ENCODE measurements at regions not wholly inside any gene's neighbourhood (a gene's known extent, or its start where the extent isn't known, plus 50 kb on each side); places are given as distances from the start of the nearest gene placed in this dataset.

DNA sequence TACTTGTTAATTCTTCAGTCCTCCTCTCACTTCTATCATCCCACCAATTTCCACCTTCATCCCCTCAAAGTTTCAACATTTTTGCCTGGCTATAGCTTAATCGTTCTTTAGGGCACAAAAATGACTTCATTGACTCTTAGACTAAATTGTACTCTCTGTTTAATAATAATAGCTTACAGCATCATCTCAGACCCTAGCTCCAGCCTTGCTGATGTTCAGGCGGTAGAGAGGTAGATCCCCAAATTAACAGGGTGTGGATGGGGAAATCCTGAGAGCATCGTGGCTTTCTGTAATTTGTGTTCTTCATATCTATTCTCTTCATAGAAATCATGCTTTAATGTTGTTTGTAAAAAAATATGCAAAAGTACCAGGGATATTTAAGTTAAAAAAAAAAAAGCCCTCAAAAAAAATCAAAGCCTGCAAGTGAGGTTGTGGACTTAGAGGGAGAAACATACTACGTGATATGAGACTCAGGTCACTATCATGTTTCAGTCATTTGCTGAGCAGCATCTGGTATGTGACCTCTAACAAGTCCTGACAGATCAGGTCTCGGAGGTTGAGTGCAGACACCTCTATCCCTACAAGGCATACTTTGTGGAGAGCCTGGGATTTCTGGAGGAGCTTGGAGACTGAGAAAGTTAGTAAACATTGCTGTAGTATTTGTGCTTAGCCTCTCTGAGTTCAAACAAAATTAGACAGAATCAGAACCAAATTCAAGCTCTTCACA, 1063.3 kb upstream of the CITED2 start:
- Mint-ChIP-seq H3K4me3 (peak overlapping the region in 1 of 3 experiments; percentile 5), H3K4me1 (peaks cover 32% of the 10 kb centered on the region), H3K27me3 (ENCODE audit: low read depth) (no peaks in the 10 kb centered on the region), H3K27ac (no peak overlapping the region), H3K36me3 (ENCODE audit: low read depth) (peaks cover 20% of the 10 kb centered on the region), H3K9me3 (peaks cover 26% of the 10 kb centered on the region)
- no peak for TF ChIP-seq CTCF (IDR thresholded peaks at IDR 0.05; ENCODE audit: unreplicated experiment in 3 of 3)

DNA sequence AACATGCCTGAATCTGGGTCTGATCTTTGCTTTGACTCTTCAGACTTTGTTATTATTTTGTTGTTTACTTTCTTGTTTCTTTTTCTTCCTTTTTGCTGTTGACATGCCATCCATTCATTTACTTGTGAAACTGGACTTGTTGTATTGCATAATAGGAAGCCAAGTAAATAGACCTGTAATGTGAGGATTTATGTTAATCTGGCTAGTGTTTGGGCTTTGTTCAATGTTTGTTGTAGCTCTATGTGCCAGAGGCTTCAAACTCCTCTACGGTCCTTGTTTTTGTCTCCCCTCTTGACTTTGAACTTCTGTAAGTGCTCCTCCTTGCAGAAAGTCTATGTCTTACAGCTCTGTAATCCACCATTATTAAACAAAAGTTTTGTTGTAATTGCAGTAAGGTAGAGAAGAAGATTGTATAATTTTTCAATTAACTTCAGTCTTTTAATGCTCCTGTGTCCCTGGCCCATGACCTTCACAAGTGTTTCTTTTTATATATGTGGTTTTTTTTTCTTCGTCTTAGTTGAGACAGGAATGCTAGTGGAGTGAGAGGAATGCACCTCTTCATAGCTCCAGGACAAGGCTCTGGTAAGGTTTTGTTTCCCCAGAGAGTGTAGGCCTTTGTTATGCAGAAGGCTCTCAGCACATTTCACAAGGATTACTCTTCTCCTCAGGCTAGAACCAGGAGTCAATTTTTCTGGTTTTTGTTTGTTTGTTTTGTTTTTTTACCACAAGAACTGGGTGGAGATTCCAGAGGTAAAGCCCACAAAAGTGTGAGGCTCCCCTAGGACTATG, 1061.8 kb upstream of the CITED2 start:
- peak overlapping the region in 2 of 3 experiments; percentile 19 to 60 for H3K27ac Mint-ChIP-seq
- no peak for TF ChIP-seq CTCF (IDR thresholded peaks at IDR 0.05; ENCODE audit: unreplicated experiment in 3 of 3)
- H3K4me1 Mint-ChIP-seq: peaks cover 23% of the 10 kb centered on the region
- H3K9me3 Mint-ChIP-seq: peaks cover 26% of the 10 kb centered on the region
- peaks cover 20% of the 10 kb centered on the region for H3K36me3 Mint-ChIP-seq (ENCODE audit: low read depth)
- H3K27me3 Mint-ChIP-seq (ENCODE audit: low read depth): no peaks in the 10 kb centered on the region
- H3K4me3 Mint-ChIP-seq: no peak overlapping the region

DNA sequence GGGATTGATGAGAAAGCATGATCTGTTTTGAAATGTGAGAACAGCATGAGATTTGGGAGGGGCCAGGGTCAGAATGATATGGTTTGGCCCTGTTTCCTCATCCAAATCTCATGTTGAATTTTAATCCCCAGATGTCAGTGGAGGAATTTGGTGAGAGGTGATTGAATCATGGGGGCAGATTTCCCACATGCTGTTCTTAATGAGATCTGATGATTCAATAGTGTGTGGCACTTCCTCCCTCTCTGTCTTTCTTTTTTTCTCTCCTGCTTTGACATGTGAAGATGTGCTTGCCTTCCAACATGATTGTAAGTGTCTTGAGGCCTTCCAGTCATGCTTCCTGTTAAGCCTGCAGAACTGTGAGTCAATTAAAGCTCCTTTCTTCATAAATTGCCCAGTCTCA, 1060.3 kb upstream of the CITED2 start:
- Mint-ChIP-seq H3K4me1 (peaks cover 20% of the 10 kb centered on the region), H3K9me3 (peaks cover 26% of the 10 kb centered on the region), H3K27ac (no peak overlapping the region), H3K4me3 (no peak overlapping the region), H3K36me3 (ENCODE audit: low read depth) (peaks cover 20% of the 10 kb centered on the region), H3K27me3 (ENCODE audit: low read depth) (no peaks in the 10 kb centered on the region)
- no peak for TF ChIP-seq CTCF (IDR thresholded peaks at IDR 0.05; ENCODE audit: unreplicated experiment in 3 of 3)

DNA sequence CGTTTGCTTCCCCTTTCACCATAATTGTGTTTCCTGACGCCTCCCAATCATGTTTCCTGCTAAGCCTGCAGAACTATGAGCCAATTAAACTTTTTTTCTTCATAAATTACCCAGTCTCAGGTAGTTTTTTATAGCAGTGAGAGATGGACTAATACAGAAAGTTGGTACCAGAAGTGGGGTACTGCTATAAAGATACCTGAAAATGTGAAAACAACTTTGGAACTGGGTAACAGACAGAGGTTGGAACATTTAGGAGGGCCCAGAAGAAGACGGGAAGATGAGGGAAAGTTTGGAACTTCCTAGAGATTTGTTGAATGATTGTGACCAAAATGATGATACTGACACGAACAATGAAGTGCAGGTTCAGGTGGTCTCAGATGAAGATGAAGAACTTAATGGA, 1058.6 kb upstream of the CITED2 start:
- H3K9me3 Mint-ChIP-seq: peaks cover 26% of the 10 kb centered on the region
- peaks cover 17% of the 10 kb centered on the region for H3K4me1 Mint-ChIP-seq
- peaks cover 20% of the 10 kb centered on the region for H3K36me3 Mint-ChIP-seq (ENCODE audit: low read depth)

DNA sequence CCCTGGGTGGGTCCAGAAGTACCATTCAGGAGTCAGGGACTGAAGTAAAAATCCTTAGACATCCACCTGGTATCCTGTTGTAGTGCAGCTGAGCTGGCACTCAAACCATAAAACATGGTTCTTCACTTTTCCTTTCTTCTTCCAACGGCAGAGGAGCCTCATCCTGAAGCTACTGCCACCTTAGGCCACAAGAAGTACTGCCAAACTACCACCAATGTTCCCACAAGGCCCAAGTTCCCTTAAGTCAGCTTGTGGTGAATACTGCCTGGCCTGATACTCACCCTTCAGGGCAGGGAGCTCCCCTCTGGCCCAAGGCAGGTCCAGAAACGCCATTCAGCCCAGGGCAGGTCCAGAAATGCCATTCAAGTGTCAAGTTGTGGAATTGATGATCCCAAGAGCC, 1053.4 kb upstream of the CITED2 start:
- Mint-ChIP-seq H3K4me3 (no peak overlapping the region), H3K4me1 (no peaks in the 10 kb centered on the region), H3K27ac (no peak overlapping the region), H3K27me3 (ENCODE audit: low read depth) (no peaks in the 10 kb centered on the region), H3K36me3 (ENCODE audit: low read depth) (peaks cover 2% of the 10 kb centered on the region), H3K9me3 (peaks cover under 1% of the 10 kb centered on the region)
- TF ChIP-seq CTCF (IDR thresholded peaks at IDR 0.05; ENCODE audit: unreplicated experiment in 3 of 3): no peak

More for the DNA sequence above, 1058.6 kb upstream of the CITED2 start:
- Mint-ChIP-seq H3K27me3 (ENCODE audit: low read depth) (no peaks in the 10 kb centered on the region), H3K4me3 (no peak overlapping the region), H3K27ac (no peak overlapping the region)
- TF ChIP-seq CTCF (IDR thresholded peaks at IDR 0.05; ENCODE audit: unreplicated experiment in 3 of 3): no peak

Data from nephron (organoid).